Activated naive CD4-positive, alpha-beta T cell (primary cell): ENCODE measurements at regions not wholly inside any gene's neighbourhood (a gene's known extent, or its start where the extent isn't known, plus 50 kb on each side); places are given as distances from the start of the nearest gene placed in this dataset.
"Not testable (repeated sequence)": the region's sequence is repeated elsewhere in the genome, so short reads cannot be mapped to it uniquely, and the experiment has no call there.

Experiments
- DNase-seq, 4 experiments: peaks; one replicate each; lab custom pipeline; 2025; lab: John Stamatoyannopoulos, UW

DNA sequence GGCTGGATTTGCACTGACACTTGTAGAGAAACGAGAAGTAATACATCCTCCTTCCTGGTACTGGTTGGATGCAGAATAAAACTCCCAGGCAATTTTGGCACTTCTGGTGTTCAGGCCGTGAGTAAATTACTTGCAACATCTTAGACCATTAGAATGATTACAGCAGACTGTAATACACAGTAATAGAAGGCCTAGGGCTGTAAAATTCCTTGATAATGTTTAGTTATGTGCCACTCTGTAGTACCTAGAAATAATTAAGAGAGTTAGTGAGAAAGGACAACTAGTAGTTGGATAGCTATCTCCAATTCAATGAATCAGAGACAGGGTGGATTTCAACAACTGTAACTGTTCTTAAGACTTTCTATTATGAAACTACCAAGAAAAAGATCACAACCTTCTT, 356.3 kb upstream of the SETBP1 start:
- no peak for DNase-seq

GRCh38 chr18:44325903-44326635, 354.6 kb upstream of the SETBP1 start:
- no peak for DNase-seq

DNA sequence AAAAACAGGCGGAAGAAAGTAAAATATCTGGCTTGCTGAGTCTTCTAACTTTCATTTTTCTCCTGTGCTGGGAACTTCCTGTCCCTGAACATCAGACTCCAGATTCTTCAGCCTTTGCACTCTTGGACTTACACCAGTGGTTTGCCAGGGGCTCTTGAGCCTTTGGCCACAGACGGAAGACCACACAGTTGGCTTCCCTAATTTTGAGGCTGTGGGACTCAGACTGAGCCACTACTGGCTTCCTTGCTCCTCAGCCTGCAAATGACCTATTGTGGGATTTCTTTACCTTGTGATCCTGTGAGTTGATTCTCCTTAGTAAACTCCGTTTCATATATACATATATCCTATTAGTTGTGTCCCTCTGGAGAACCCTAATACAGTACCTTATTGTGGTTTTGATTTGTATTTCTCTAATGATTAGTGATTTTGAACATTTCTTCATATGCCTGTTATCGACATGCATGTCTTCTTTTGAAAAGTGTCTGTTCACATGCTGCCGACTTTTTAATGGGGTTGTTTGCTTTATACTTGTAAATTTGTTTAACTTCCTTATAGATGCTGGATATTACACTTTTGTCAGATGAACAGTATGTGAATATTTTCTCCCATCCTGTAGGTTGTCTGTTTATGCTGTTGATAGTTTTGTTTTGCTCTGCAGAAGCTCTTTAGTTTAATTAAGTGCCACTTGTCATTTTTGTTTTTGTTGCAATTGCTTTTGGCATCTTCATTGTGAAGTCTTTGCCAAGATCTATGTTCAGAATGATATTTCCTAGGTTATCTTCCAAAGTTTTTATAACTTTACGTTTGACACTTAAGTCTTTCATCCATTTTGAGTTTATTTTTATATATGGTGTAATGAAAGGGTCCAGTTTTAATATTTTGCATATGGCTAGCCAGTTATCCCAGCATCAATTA, 348.8 kb upstream of the SETBP1 start:
- no peak for DNase-seq

DNA sequence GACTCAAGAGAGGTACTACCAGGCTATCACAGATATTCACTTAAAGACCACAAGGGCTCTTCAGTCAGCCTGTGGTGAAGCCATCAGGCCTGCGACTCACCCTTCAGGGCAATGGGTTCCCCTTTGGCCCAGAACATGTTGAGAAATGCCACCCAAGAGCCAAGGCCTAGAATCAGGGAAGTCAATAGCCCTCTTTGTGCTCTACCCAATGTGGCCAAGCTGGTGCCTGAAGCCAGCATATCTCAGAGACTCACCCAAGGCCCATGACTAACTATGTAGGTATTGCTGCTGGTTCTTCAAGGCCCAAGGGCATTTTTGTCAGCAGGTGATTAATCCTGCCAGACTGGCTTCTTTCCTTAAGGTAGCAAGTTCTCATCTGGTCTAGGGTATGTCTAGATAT, 338.9 kb upstream of the SETBP1 start:
- no peak for DNase-seq

- DNase-seq = no peak
These were observed 338.5 kb upstream of the SETBP1 start for GRCh38 chr18:44342162-44342561.

GRCh38 chr18:44342946-44343345, 337.7 kb upstream of the SETBP1 start:
- DNase-seq = no peak

- no peak for DNase-seq
These were observed 337.1 kb upstream of the SETBP1 start for GRCh38 chr18:44343570-44343969.

DNA sequence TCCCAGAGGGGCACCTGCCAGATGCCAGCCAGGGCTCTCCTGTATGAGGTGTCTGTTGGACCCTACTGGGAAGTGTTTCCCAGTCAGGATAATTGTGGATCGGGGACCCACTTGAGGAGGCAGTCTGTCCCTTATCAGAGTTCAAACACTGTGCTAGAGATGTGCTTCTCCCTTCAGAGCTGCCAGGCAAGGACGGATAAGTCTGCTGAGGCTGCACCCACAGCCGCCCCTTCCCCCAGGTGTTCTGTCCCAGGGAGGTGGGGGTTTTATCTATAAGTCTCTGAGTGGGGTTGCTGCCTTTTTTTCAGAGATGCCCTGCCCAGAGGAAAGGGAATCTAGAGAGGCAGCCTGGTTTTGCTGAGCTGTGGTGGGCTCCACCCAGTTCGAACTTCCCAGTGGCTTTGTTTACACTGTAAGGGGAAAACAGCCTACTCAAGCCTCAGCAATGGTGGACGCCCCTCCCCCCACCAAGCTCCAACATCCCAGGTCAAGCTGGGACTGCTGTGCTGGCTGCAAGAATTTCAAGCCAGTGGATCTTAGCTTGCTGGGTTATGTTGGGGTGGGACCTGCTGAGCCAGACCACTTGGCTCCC, 324.0 kb upstream of the SETBP1 start:
- DNase-seq = no peak

DNA sequence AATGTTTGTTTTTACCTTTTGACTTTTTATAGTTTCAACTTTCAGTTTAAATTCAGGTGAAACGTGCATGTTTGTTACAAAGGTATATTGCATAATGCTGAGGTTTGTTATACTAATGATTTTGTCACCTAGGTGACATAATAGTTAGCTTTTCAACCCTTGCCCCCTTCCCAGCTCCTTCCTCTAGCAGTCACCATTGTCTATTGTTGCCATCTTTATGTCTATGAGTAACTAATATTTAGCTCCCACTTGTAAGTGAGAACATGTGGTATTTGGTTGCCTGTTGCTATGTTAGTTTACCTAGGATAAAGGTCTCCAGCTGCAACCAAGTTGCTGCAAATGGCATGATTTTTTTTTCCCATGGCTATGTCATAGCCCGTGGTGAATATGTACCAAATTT, 322.3 kb upstream of the SETBP1 start:
- DNase-seq = no peak

DNA sequence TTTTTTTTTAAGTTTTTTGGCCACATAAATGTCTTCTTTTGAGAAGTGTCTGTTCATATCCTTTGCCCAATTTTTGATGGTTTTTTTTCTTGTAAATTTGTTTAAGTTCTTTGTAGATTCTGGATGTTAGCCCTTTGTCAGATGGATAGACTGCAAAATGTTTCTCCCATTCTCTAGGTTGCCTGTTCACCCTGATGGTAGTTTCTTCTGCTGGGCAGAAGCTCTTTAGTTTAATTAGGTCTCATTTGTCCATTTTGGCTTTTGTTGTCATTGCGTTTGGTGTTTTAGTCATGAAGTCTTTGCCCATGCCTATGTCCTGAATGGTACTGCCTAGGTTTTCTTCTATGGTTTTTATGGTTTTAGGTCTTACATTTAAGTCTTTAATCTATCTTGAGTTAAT, 320.9 kb upstream of the SETBP1 start:
- not testable (repeated sequence) for DNase-seq

DNA sequence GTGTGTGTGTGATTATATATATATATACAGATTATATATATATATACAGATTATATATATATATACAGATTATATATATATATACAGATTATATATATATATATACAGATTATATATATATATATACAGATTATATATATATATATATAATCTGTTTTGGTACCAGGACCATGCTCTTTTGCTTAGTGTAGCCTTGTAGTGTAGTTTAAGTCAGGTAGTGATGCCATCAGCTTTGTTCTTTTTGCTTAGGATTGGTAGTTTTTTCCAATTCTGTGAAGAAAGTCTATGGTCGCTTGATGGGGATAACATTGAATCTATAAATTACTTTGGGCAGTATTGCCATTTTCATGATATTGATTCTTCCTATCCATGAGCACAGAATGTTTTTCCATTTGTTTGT, 318.5 kb upstream of the SETBP1 start:
- DNase-seq = not testable (repeated sequence)

DNA sequence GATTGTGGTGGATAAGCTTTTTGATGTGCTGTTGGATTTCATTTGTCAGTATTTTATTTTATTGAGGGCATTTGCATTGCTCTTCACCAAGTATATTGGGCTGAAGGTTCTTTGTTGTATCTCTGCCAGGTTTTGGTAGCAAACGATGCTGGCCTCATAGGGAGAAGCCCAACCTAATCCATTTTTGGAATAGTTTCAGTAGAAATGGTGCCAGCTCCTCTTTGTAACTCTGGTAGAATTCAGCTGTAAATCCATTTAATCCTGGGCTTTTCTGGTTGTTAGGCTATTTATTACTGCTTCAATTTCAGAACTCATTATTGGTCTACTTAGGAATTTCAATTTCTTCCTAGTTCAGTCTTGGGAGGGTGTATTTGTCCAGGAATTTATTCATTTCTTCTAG, 309.8 kb upstream of the SETBP1 start:
- no peak for DNase-seq

- DNase-seq = no peak
These were observed 305.7 kb upstream of the SETBP1 start for GRCh38 chr18:44374966-44375365.

DNA sequence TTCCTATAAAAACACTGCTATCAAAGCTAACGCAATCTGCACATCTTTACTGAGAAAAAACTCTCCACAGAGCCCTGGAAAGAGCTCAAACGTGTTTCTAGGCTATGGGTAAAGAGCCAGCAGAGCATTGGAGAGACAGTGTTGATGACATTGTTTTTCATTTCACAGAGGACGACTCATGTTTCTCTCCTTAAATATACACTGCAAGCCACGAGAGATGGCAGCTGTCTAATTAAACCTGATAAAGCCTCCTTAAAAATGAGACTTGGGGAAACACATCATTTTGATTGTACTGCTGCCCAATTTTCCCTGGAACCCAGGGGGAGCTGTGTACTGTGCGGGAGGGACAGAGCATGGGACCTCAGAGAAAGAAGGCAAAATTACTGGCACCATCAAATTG, 294.3 kb upstream of the SETBP1 start:
- DNase-seq = no peak

DNA sequence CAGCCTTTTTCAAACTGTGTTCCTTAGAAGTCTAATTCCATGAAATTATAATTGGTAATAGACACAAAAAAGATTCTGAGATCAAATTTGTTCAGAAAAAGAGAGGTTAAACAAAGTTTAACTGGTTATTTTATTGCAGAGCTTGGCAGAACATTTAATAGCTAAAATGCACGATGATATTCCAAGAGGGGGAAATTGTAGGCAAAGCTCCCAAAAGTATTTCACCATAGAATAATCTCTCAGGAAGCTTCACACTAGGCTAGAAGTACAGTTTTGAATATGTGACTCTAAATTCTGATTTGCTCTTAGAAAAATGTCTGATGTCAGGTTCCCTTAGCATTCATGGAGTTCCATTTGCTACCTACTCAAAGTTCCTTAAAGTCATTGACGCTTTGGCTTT, 292.4 kb upstream of the SETBP1 start:
- no peak for DNase-seq

DNA sequence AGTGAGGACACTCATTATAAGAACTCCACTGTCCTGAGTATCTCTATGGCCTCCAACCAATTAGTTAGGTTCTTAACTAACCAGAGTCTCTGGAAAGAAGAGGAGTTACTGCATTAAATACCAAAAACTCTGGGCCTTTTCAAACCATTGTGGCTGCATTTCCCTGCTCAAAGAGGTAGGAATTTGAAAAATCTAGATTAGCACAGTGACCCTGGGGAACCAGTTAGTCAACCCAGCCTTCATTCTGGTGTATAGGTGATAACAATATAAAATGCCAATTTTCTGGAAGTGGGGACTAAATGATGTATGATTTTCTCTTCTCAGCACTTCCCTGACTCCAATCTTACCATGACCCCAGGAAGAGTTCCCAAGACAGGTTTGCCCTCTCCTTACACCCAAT, 287.8 kb upstream of the SETBP1 start:
- DNase-seq = no peak

GRCh38 chr18:44393406-44393805, 287.3 kb upstream of the SETBP1 start:
- no peak for DNase-seq

DNA sequence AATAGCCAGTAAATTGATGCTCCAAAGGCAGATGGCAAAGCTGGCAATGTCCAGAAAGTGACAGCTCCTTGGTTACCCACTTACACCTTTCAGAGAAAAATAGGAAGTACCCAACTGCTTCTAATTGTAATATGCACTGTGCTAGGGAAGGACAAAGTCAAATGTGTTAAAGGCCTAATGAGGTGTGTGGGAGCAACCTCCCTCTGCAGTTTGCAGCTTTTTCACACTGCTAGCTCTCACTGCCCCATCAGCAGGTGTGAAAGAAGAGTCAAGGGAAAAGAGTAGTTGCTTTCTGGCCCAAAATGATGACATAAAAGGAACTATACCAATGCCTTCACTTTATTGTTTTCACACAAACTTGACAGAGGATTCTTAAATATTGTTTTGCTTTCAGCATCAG, 284.1 kb upstream of the SETBP1 start:
- no peak for DNase-seq

GRCh38 chr18:44409071-44409470, 271.6 kb upstream of the SETBP1 start:
- no peak for DNase-seq

- no peak for DNase-seq
These were observed 271.2 kb upstream of the SETBP1 start for GRCh38 chr18:44409515-44409914.

- no peak for DNase-seq
These were observed 269.9 kb upstream of the SETBP1 start for GRCh38 chr18:44410740-44411139.

DNA sequence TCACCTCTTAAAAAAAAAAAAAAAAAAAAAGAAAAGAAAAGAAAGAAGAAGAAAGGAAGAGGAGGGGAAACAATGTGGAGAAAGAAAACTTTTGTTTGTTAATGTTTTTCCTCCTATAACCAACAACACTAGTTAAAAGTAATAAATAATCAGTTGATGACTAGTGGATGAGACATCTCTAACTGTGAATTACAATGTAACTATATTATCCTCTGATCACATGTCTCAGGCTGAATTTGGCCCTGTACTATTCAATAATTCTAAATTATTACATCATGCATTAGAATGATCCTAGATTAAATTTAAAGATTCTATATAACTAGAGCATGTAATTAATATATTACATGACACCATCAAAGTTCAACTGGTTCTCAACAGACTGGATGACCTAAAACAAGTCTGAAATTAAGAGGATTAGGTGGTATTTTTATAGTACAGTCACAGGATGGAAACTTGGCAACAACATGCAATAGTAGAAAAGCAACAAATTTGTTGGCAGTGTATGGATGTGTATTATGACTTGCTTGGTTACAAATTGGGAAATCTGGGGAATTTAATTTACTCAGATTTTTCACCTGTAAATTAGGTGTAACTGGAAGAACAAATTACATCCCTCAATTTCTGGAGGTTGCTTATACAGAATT, 269.3 kb upstream of the SETBP1 start:
- no peak for DNase-seq

DNA sequence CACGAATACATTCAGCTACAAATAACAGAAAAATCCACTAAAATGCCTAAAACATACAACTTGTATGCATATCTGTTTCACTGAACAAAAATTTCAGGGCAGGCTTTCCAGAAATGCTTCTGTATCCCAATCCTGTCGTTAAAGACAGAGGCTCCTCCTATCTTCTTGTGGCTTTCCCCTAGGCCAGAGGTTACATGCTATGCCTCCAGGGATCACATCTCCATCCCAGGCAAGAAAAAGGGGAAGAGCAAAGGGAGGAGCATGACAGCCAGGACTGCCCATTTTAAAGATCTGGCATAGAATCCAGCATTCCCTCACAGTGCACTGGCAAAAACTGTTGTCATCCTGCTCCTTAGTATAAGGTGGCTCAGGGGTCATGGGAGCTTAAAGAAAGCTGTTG, 268.7 kb upstream of the SETBP1 start:
- DNase-seq = no peak
